ENCODE measurements at regions not wholly inside any gene's neighbourhood (a gene's known extent, or its start where the extent isn't known, plus 50 kb on each side); places are given as distances from the start of the nearest gene placed in this dataset.

GRCh38 chr6:122198922-122199321 lies 200.5 kb upstream of the HSF2 start:
- ChIA-PET POLR2A (no interaction called here), CTCF (interaction anchor here (1.2 kb wide), 1 partner anchor 88 kb away, joined by 3 read pairs; no protein-coding TSS in a partner anchor)
- DNase-seq (ENCODE audit: extremely low spot score) = no peak
- no peak for TF ChIP-seq CTCF (IDR thresholded peaks at IDR 0.05; ENCODE audit: control extremely low read depth, extremely low read depth, low read depth, missing control alignments)

DNA sequence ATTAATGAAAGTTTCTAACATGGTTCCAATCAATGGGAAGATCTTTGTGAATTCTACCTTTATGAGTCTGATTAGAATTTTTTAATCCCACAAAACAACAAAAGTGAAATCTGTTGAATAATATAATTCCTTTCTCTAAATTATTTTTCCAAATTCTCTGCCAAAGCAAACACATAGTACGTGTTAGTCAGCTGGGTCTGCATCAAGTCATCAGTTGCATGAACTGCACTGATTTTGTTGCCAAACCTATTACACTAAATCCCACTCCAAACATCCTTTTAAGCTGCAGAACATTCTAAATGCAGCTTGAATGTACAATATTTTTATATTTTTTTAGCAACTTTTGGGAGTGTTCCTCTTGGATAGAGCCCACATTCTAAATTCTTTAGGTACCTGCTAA lies 199.0 kb upstream of the HSF2 start:
- CTCF ChIA-PET = interaction anchor here (1.3 to 3.0 kb wide), 4 partner anchors 8 to 22 kb away, joined by 3 to 7 read pairs (median 5); no protein-coding TSS in a partner anchor
- no peak for DNase-seq (ENCODE audit: extremely low spot score)
- POLR2A ChIA-PET = no interaction called here
- no peak for TF ChIP-seq CTCF (IDR thresholded peaks at IDR 0.05; ENCODE audit: control extremely low read depth, extremely low read depth, low read depth, missing control alignments)

- ChIA-PET POLR2A (no interaction called here), CTCF (no interaction called here)
- no peak for DNase-seq (ENCODE audit: extremely low spot score)
- no peak for TF ChIP-seq CTCF (IDR thresholded peaks at IDR 0.05; ENCODE audit: control extremely low read depth, extremely low read depth, low read depth, missing control alignments)
Observed at GRCh38 chr6:122202576-122203137, 196.8 kb upstream of the HSF2 start.

DNA sequence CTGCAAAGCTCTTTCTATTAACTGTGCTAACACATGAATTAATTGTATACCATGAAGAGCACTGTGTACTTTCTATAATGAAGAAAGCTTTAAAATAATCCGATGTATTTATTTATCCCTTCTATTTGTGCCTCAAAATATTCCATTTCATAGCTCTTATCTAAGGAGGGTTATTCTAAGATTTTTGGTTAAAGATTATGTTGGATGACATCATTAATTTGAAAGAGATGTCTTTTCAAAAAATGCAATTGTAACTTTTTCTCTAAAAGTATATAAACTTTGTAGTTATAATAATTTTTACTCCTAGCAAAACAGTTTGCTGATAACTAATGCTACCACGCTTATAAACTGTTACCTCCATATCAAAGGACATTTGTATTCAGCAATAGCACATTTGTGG lies 192.4 kb upstream of the HSF2 start:
- DNase-seq (ENCODE audit: extremely low spot score) = no peak
- no peak for TF ChIP-seq CTCF (IDR thresholded peaks at IDR 0.05; ENCODE audit: control extremely low read depth, extremely low read depth, low read depth, missing control alignments)
- CTCF ChIA-PET = interaction anchor here (1.3 kb wide), 1 partner anchor 14 kb away, joined by 4 read pairs; no protein-coding TSS in a partner anchor
- POLR2A ChIA-PET = no interaction called here

GRCh38 chr6:122207794-122208193 lies 191.7 kb upstream of the HSF2 start:
- ChIA-PET POLR2A (no interaction called here), CTCF (no interaction called here)
- DNase-seq (ENCODE audit: extremely low spot score) = no peak
- TF ChIP-seq CTCF (IDR thresholded peaks at IDR 0.05; ENCODE audit: control extremely low read depth, extremely low read depth, low read depth, missing control alignments) = no peak

DNA sequence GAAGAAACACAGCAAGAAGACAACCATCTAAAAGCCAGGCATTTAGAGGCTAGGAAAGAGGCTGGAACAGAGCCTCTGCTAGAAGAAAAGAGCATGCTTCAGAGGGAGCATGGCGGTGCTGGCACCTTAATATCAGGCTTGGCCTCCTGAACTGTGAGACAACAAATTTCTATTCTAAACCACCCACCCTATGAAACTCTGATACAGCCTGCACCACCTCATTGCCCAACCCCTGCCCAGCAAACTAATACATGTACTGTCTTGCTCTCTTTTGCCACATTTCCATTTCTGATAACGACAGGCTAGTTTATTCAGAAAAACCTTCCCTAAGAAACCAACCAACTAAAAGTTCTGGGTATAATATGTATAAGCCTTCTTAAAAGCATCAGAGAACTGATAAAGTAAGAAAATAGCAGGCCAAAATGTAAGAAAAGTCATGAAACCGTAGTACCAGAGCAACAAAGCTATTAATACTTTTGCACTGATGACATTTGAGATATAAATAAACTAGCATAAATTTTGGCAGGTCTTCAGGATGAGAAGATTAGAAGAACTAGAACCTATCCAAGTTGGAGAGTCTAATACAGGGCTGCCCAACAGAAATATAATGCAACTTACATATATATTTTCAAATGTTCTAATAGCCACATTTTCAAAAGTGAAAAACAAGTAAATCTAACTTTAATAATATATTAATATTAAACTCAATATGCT lies 184.7 kb upstream of the HSF2 start:
- CTCF ChIA-PET = no interaction called here
- no peak for DNase-seq (ENCODE audit: extremely low spot score)
- TF ChIP-seq CTCF (IDR thresholded peaks at IDR 0.05; ENCODE audit: control extremely low read depth, extremely low read depth, low read depth, missing control alignments) = no peak
- POLR2A ChIA-PET = no interaction called here
